Glutamatergic neuron (in vitro differentiated cells): ENCODE measurements at regions not wholly inside any gene's neighbourhood (a gene's known extent, or its start where the extent isn't known, plus 50 kb on each side); places are given as distances from the start of the nearest gene placed in this dataset.

Experiments
- DNase-seq: peaks from one replicate; pipeline ENCODE4 v3.0.0; 2022
- H3K27ac Mint-ChIP-seq: one replicate; pipeline ENCODE4 v1.8.0; 2020; ENCODE audit warnings: mild to moderate bottlenecking, mixed read lengths, inconsistent platforms; ENCODE audit not compliant: unreplicated experiment
- H3K27me3 Mint-ChIP-seq: one replicate; pipeline ENCODE4 v1.8.0; 2020; ENCODE audit warnings: mild to moderate bottlenecking, moderate library complexity, mixed read lengths, inconsistent platforms; ENCODE audit not compliant: unreplicated experiment
- H3K36me3 Mint-ChIP-seq: one replicate; pipeline ENCODE4 v1.8.0; 2020; ENCODE audit warnings: mild to moderate bottlenecking, mixed read lengths, inconsistent platforms; ENCODE audit not compliant: unreplicated experiment
- H3K4me1 Mint-ChIP-seq: one replicate; pipeline ENCODE4 v1.8.0; 2020; ENCODE audit warnings: mild to moderate bottlenecking, low read depth, mixed read lengths, inconsistent platforms; ENCODE audit not compliant: unreplicated experiment
- H3K4me3 Mint-ChIP-seq: one replicate; pipeline ENCODE4 v1.8.0; 2020; ENCODE audit warnings: mild to moderate bottlenecking, mixed read lengths, inconsistent platforms; ENCODE audit not compliant: unreplicated experiment
- H3K9me3 Mint-ChIP-seq: one replicate; pipeline ENCODE4 v1.8.0; 2020; ENCODE audit warnings: mild to moderate bottlenecking, moderate library complexity, mixed read lengths, inconsistent platforms; ENCODE audit not compliant: unreplicated experiment
- CTCF ChIP-seq: fragments of 200-600 bp; sonication (generic); IDR thresholded peaks from one replicate; pipeline ENCODE4 v1.5.0; 2021; ENCODE audit not compliant: partially characterized antibody, unreplicated experiment

- Mint-ChIP-seq H3K27me3 (no peaks in the 10 kb centered on the region), H3K36me3 (no peaks in the 10 kb centered on the region), H3K9me3 (no peaks in the 10 kb centered on the region), H3K27ac (no peak overlapping the region), H3K4me3 (no peak overlapping the region), H3K4me1 (peaks cover 13% of the 10 kb centered on the region)
- no peak for DNase-seq
- no peak for TF ChIP-seq CTCF
Observed at GRCh38 chr2:167858086-167858485, 389.3 kb downstream of the STK39 start.

GRCh38 chr2:167857416-167857815 is 390.0 kb downstream of the STK39 start:
- H3K4me1 Mint-ChIP-seq: peaks cover 9% of the 10 kb centered on the region
- H3K4me3 Mint-ChIP-seq: no peak overlapping the region
- no peak for TF ChIP-seq CTCF
- H3K27me3 Mint-ChIP-seq: no peaks in the 10 kb centered on the region
- DNase-seq: no peak
- no peak overlapping the region for H3K27ac Mint-ChIP-seq
- H3K9me3 Mint-ChIP-seq: no peaks in the 10 kb centered on the region
- no peaks in the 10 kb centered on the region for H3K36me3 Mint-ChIP-seq

- DNase-seq: no peak
- no peak for TF ChIP-seq CTCF
- no peaks in the 10 kb centered on the region for H3K36me3 Mint-ChIP-seq
- H3K27ac Mint-ChIP-seq: no peak overlapping the region
- no peaks in the 10 kb centered on the region for H3K9me3 Mint-ChIP-seq
- no peaks in the 10 kb centered on the region for H3K27me3 Mint-ChIP-seq
- peaks cover 7% of the 10 kb centered on the region for H3K4me1 Mint-ChIP-seq
- no peak overlapping the region for H3K4me3 Mint-ChIP-seq
Observed at GRCh38 chr2:167856190-167856589, 391.2 kb downstream of the STK39 start.

- Mint-ChIP-seq H3K4me3 (no peak overlapping the region), H3K4me1 (peaks cover 5% of the 10 kb centered on the region), H3K27me3 (no peaks in the 10 kb centered on the region), H3K36me3 (no peaks in the 10 kb centered on the region), H3K27ac (no peak overlapping the region), H3K9me3 (no peaks in the 10 kb centered on the region)
- no peak for DNase-seq
- no peak for TF ChIP-seq CTCF
Observed at GRCh38 chr2:167855211-167855610, 392.2 kb downstream of the STK39 start.

GRCh38 chr2:167853717-167854116 is 393.7 kb downstream of the STK39 start:
- Mint-ChIP-seq H3K27ac (no peak overlapping the region), H3K36me3 (no peaks in the 10 kb centered on the region), H3K9me3 (no peaks in the 10 kb centered on the region), H3K4me3 (no peak overlapping the region), H3K27me3 (no peaks in the 10 kb centered on the region), H3K4me1 (no peaks in the 10 kb centered on the region)
- DNase-seq: no peak
- no peak for TF ChIP-seq CTCF
